HG03442 (cell line): ENCODE measurements at regions not wholly inside any gene's neighbourhood (a gene's known extent, or its start where the extent isn't known, plus 50 kb on each side); places are given as distances from the start of the nearest gene placed in this dataset.
"Not testable (repeated sequence)": the region's sequence is repeated elsewhere in the genome, so short reads cannot be mapped to it uniquely, and the experiment has no call there.

ENCODE experiments used
- ATAC-seq: cut with Tn5 transposase; IDR thresholded peaks from one replicate; pipeline ENCODE4 v1.9.1; 2021; ENCODE audit warnings: mild to moderate bottlenecking, moderate library complexity; ENCODE audit not compliant: unreplicated experiment

DNA sequence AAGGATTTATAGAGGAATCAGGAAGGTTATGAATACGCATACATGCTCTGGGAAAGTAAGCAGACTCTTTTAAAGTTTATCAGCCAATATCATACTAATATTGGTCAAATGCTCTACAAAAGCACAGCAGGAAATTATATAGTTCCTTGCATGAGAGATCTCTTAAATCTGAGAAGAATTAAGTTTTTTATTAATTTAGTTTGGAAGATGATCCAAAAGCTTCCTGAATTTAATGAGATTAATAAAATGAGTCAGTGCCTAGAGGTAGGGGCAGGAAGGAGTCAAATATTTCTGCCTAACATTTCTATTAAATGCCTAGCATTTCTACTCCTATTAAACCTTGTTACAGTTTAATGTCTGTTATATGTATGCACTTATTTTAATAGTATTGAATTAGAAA lies 1608.2 kb downstream of the GRIK2 start:
- no peak for ATAC-seq

DNA sequence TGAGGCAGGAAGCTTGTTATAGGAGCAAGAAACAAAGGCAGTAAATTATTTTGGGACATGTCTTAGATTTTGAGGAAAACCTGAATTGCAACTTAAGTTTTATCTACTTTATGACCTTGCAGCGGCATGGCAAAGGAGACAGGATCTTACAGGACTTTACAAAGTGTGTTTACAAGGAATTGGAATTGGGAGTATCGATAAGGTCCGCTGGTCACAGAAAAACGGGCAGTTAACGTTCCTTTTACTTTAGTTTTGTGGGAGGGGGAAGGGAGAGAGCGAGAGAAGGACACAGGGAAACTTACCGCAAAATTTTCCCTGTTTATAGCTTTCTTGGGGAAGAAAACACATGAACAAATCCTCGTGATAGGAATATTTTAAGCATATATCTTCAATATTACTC lies 1607.2 kb downstream of the GRIK2 start:
- no peak for ATAC-seq

DNA sequence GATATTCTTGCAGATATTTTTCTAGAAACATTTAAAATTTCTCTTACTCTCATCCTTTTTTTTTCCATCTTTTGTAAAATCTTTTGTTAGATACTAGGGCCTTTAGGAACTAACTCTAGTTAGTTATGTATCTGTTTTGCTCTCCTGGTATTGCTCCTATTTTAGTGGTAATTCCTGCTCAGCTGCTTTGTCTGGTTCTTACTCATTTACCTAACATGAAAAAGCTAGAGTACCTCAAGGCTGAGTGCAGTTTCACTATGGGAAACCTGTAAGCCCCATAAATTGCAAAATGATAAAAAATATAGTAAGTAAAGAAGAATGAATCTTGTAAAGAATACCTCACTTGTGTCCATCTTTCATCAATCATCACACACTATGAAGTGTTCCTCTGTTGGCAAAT lies 1602.0 kb downstream of the GRIK2 start:
- ATAC-seq = no peak

DNA sequence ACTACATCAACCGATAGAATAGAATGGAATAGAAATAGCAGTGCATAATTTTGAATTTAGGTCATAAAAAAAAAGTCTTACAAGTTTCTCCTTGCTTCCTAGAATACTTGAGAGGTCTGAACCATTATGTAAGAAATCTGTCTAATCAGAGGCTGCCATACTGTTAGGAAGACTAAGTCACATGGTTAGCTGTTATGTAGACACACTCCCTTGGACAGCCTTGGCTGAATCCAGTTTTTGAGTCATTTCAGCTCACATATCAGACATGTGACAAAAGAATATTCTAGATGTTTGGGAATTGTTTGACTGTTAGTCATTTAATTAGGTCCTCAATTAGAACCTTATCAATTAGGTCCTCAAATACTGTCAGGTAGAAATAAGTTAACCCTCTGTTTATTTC lies 1601.4 kb downstream of the GRIK2 start:
- no peak for ATAC-seq

DNA sequence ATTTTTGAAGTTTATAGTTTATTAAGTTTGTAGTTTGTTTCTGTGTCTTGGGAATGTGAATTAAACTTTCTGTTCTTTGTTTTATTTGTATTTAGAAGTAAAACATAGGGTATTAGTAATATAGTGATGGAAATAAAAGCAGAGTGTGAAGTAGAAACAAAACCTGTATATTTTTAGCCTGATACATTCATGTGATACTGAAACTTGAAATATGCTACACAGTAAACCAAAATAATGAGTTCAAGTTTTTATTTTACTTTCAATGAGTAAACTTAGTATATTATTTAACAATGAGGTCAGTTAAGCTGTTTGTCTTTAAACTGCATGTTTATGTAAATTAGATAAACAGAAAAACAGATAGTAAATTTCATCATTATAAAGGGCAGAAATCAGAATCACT lies 1592.6 kb downstream of the GRIK2 start:
- peak; percentile 83 for ATAC-seq

DNA sequence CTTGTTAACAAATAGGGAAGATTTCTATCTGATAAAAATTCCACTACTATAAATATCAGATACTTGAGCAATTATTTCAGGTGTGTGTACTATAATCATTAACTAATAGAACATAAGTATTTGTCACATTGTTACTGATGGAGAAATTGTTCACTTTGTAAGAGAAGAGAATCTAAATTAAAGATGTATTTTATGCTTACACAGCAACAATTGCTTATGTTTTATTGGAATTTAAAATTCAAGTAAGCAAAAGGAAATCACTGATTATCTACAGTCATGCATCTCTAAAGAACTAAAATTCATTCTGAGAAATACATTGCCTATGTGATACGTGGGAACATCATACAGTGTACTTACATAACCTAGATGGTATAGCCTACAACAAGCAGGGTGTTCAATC lies 1590.8 kb downstream of the GRIK2 start:
- ATAC-seq = no peak

DNA sequence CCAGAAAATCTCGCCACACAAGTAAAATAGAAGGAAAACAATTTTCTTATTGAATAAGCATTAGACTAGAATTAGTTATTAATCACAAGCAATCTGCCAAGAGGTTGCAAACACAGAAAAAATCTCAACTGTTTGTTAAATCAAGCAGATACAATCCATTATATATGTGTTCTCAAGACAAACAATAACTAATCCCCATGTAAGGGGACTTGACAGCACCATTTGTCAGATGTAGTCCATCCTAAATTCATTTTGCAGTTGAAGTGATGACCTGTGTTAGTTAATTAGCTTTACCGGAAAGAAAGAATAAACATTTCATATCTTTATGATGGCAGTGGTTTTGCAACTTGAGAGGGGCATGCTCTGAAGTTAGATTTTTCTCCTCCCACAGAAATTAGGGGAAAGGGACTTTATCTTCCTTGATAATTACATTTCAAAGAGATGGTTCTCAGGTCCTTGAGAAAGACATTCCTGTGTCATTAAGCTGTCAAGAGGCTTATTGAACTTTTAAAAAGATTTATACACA lies 1588.0 kb downstream of the GRIK2 start:
- no peak for ATAC-seq

DNA sequence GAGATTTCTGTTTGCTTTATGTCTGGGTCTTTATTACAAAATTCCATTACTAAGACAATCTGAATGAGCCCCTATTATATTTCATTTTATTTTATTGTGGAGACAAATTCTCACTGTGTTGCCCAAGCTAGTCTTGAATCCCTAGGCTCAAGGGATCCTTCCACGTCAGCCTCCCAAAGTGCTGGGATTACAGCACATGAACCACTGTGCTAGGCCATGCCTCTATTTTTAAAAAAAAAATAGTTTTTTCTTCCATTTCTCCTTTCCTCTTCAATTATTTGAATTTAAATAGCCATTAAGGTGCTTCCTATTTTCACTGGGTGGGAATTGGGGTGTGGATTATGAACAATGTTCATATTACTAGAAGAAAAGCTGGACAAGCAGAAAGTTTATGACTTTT lies 1587.4 kb downstream of the GRIK2 start:
- ATAC-seq = no peak

DNA sequence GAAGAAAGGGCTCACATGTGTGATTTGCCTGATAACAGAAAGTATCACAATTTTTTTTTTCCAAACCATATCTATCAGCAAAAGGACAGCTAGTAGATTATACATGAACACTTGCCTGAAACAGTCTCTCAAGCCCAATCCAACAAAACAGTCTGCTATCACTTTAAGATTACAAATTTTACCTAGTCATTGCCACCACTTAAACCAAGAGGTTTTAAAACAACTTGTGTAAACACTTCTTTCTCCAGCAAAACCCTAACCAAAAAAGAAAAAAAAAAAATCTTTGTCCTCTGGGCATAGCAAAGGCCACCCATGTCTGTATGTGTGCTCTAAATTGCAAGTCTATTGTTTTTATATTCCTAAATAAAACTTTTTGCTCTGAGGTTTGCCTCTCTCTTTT lies 1568.4 kb downstream of the GRIK2 start:
- no peak for ATAC-seq

DNA sequence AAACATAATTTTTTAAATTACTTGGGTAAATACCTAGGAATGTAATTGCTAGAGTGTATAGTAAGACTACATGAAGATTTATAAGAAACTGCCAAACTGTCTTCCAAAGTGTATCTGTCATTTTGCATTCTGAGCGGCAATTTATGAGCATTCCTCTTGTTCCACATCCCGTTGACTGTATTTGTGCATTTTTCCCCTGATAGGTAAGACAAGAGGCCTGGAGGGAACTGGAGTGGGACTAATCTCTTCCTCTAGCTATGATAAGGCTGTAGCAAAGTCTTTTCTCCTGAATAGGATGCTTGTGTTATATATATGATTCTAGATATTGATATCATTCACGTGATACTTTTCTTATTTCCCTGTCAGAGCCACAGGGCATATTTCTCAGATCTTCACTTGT lies 1557.5 kb downstream of the GRIK2 start:
- no peak for ATAC-seq

DNA sequence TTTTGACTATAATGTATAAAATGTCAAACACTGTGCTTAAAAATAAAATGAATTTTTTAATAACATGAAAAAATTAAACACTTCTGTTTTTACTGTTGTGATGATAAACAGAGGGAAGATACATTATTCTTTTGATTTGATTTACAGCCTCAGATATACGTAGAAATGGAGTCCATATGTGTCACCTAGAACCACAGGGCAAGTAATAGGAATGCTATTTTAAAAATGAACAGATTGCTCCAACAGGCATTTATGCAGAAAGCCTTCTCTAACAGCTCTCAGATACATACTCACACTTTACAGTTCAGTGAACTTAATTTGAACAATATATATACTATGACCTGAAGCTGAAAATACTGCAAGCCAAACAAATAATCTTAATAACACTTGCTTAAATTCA lies 1551.0 kb downstream of the GRIK2 start:
- no peak for ATAC-seq

DNA sequence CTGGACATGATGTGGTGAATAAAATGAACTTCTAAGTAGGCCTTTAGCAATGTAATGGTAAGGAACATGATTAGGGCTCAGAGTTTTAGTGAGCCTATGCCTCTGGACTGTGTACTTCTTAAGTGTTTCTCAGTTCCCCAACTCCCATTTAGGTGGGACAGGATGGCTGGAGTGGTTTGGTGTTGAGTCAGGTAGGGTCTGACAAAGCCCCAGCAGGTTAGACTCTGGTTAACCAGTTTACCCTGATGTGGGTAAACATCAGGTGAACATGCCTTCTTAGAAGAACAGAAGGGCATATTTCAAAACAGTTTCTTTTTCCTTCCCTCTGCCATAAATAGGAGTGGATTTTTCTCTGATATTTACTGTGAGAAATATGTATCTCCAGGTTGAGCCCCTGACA lies 1548.7 kb downstream of the GRIK2 start:
- ATAC-seq = no peak

DNA sequence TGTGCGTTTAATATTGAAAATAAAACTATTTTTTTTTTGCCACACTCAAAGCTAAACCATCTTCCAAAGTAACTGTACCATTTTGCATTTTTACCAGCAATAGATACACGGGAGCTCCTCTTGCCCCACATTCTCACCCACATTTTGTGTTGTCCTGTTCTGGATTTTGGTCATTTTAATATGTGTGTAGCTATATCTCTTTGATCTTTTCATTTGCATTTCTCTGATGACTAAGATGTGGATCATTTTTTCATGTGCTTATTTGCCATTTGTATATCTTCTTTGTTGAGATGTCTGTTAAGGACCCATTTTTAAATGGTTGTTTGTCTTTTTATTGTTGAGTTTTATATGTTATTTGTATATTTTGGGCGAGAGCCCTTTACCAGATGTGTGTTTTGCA lies 1543.5 kb downstream of the GRIK2 start:
- no peak for ATAC-seq

DNA sequence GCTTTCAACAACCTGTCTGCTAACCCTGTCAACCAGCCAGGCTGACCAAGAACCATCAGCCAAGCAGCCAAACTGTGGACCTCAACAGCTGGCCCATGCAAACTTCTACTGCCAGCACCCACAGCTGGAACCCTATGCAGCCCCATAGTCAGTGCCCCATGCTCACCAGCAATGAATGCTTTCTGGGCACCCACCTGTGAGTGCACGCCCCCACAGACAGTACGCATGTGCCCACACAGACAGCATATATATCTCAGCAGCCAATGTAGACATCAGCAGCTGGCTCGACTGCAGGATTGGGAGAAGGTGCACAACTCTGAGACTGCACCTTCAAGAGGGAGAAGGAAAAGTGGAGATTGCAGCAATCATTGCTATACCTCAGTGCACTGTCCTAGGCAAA lies 1534.6 kb downstream of the GRIK2 start:
- ATAC-seq = no peak

DNA sequence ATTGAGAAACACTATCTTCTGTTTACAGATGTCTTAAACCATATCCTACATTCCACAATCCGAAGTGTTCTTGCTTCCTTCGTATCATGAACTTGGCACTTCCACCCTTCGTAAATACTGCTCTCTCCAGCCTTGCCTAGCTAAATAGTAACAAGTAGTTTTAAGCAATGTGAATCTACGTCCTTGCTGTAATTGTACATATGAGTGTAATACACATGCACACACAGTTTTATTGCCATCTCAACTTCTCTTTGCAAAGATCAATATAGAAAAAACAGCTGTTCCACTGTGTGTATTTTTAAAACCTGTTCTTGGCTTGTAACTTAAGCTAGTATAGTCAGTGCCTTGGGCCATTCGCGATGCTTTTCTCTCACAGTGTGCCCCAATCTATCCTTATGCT lies 1524.7 kb downstream of the GRIK2 start:
- no peak for ATAC-seq

DNA sequence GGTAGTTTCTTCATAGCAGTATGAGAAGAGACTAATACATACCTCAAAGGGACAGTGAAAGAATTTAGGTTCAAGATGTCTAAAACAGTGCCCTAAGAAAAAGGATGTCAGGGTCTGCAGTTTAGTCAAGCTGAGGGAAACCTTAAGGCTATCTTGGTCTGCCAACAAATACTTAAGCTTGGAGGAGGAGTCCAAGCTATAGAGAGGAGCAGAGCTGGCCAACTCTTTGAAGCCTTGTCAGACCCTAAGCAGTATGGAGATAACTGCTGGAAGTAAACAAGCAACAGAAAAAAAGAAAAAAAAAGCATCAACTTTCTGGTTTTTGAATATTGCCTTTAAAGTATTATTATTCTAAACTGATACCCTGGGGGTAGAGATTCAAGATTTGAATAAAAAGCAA lies 1518.1 kb downstream of the GRIK2 start:
- no peak for ATAC-seq

DNA sequence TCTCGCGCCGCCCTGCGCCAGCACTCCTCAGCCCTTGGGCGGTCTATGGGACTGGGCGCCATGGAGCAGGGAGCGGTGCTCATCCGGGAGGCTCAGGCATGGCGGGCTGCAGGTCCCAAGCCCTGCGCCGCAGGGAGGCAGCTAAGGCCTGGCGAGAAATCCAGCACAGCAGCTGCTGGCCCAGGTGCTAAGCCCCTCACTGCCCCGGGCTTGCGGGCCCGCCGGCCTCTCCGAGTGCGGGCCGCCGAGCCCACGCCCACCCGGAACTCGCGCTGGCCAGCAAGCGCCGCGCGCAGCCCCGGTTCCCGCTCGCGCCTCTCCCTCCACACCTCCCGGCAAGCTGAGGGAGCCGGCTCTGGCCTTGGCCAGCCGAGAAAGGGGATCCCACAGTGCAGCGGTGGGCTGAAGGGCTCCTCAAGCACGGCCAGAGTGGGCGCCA lies 1517.2 kb downstream of the GRIK2 start:
- ATAC-seq = not testable (repeated sequence)

DNA sequence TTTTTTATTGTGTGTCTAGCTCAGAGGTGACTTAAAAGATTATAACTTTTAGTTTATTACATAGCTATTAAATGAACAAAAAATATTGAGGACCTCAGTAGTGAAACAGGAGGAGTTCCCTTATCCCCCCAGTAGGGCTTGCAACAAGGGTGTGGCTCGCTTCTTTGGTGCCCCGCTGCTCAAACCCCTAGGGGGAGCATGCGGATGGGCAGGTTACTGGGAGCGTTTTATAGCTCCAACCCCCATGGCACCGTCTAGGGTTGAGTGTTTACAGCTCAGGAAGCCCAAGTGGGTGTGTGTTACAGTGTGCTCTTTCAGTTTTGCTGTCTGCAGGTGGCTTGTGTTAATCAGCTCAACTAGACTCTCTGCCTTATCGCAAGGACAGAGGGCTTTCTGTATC lies 1513.7 kb downstream of the GRIK2 start:
- ATAC-seq = no peak

DNA sequence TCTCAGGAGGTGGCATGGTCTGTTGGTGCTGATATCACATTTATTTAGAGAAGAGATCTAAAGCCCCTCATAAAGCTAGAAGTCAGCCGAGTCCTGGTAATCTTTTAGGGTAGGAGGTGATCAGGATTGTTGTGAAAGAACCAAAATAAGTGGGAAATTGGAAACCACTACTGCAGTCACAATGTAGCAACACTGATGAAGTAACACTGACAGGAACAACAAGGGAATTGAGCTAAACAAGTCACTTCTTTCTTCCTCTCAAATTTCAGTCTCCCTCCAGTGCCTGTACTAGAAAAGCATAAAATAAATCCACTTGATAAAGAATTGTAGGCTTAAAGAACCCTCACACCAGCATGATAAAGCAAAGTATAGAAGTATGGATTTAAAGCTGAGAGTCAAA lies 1509.0 kb downstream of the GRIK2 start:
- ATAC-seq = no peak

DNA sequence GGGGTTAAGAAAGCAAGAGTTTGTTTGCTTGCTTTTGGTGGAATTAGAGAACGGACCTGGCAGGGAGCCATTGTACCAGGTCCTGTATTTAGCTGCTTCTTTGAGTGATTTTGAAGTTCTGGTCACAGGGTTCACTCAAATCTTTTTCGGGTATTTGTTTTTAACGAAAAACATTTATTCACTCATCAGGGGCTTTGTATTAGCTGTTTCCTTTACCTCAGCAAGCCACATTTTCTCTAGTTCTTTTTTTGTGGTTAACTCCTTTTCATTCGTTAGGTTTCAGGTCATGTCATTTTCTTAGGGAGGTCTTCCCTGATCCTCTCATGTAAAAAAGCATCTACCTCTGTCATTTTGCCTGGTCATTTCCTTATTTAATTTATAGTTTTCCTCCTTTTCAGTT lies 1502.2 kb downstream of the GRIK2 start:
- peak; percentile 39 for ATAC-seq

DNA sequence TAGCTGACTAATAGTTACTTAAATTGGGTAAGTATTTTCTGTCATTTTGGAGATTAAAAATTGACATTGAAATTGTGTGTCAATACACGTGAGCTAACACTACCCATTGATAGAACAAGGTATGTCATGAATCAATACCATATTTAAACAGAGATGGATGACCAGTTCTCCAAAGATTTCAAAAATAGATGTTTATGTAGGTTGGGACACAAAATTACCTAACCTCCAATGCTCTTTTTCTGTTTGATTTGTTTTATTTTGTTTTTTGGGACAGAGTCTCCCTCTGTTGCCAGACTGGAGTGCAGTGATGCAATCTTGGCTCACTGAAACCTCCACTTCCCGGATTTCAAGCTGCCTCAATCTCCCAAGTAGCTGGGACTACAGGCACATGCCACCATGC lies 1491.7 kb downstream of the GRIK2 start:
- ATAC-seq = no peak

DNA sequence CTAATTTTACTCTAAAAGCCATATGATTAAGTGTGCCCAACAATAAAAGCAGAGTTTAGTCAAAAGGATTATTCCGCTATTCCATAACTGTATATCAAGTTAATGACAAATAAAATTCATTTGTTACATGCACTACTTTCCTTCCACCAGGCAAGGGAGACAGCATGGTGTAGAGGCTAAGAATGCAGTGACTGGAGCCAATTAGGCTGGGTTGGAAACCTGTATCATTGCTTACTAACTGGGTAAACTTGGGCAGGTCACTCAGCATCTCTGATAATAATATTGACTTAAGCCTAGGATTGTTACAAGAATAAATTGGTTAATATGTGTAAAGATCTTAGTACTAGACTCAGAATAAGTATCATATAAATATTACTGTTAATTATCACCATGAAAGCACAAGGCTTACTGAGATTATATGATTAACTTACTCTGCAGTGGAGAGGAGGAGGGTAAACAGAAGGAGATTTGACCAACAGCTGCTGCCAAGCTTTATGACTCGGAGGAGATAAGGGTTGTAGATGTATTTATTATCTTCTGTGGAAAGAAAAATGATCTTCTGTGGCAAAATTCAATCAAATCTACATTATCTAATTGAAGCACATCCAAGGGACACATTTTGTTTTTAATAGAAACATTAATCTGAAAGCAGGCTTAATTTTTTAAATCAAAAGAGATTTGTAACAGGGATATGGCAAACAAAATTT lies 1459.9 kb downstream of the GRIK2 start:
- ATAC-seq = no peak

DNA sequence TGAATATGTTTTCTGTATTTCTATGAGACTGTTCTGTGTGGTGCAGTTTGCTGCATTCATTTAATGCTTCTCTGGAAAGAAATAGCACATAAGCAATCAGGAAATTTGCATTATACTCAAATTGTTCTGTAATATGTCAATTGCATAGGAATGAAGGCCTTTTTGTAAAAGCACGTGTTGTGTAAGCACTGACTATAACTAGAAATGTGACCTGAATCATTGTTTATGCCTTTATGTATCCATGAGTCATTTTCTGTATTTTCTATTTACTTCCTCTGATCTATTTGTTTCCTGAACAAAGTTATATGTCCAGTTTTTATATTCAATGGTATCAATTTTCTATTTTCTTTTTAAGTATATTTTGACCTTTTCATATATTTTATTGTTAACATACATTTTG lies 1455.3 kb downstream of the GRIK2 start:
- ATAC-seq = no peak
